ENCODE measurements at regions not wholly inside any gene's neighbourhood (a gene's known extent, or its start where the extent isn't known, plus 50 kb on each side); places are given as distances from the start of the nearest gene placed in this dataset.
"Not testable (repeated sequence)": the region's sequence is repeated elsewhere in the genome, so short reads cannot be mapped to it uniquely, and the experiment has no call there.

DNA sequence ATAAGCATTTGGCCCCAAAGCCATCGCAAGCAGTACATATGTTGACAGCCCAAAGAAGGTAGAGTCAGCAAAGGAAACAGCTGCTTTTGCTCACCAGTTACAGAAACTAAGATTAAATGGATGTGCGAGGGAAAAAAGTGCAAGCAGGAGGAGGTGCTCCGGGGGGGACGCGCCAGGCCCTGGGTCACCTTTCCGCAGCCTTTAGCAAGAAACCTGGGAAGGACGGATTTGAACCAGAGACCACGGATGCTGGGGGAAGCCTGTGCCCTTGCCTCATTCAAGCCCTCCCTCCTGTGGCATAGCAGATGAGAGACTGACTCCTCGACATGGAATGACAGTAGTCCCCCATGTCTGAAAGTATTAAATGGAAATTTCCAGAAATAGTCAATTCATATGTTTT is 405.6 kb upstream of the PRKCQ start:
- no peaks in the 10 kb centered on the region for H3K4me1 ChIP-seq (ENCODE audit: control insufficient read depth, insufficient read depth, low read length, unreplicated experiment)

DNA sequence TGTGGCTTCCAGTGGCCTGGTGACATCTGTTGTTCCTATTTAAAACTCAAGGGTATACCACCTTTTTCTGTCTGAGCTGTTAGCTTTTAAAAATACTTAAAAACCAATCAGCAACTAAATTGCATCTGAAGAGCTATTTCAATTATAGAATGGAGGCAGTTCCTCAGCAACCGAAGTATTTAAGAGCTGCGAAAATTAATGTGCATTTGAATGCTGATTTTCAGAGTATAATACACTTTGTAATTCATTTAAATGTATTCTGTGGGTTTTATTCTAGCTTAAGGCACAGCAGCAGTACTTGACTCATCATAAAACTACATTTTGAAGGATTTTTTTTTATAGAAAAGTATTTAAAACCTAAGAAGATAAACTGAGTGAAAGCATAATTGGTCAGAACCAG is 404.9 kb upstream of the PRKCQ start:
- Histone ChIP-seq H3K27me3 (ENCODE audit: insufficient read depth, low read length) (no peaks in the 10 kb centered on the region), H3K36me3 (ENCODE audit: insufficient read depth, low read length) (no peaks in the 10 kb centered on the region), H2AFZ (ENCODE audit: low read length, unreplicated experiment) (no peak overlapping the region), H3K79me2 (ENCODE audit: control insufficient read depth, insufficient read depth, low read length, unreplicated experiment) (no peaks in the 10 kb centered on the region), H3K27ac (ENCODE audit: low read depth, low read length) (no peak overlapping the region), H3K4me1 (ENCODE audit: control insufficient read depth, insufficient read depth, low read length, unreplicated experiment) (no peaks in the 10 kb centered on the region), H3K4me3 (ENCODE audit: low read depth, low read length) (no peak overlapping the region)

More for the DNA sequence above, 405.6 kb upstream of the PRKCQ start:
- Histone ChIP-seq H3K27me3 (ENCODE audit: insufficient read depth, low read length) (no peaks in the 10 kb centered on the region), H3K36me3 (ENCODE audit: insufficient read depth, low read length) (no peaks in the 10 kb centered on the region), H3K79me2 (ENCODE audit: control insufficient read depth, insufficient read depth, low read length, unreplicated experiment) (no peaks in the 10 kb centered on the region), H3K4me3 (ENCODE audit: low read depth, low read length) (no peak overlapping the region), H3K27ac (ENCODE audit: low read depth, low read length) (no peak overlapping the region), H2AFZ (ENCODE audit: low read length, unreplicated experiment) (no peak overlapping the region)

DNA sequence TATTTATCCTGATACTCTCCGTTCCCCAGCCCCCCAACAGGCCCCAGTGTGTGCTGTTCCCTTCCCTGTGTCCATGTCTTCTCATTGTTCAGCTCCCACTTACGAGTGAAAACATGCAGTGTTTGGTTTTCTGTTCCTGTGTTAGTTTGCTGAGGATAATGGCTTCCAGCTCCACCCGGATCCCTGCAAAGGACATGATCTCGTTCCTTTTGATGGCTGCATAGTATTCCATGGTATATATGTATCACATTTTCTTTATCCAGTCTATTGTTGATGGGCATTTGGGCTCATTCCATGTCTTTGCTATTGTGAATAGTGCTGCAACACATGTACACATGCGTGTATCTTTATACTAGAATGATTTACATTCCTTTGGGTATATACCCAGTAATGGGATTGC is 403.9 kb upstream of the PRKCQ start:
- not testable (repeated sequence) for H3K4me1 ChIP-seq (ENCODE audit: control insufficient read depth, insufficient read depth, low read length, unreplicated experiment); H3K36me3 ChIP-seq (ENCODE audit: insufficient read depth, low read length); H3K79me2 ChIP-seq (ENCODE audit: control insufficient read depth, insufficient read depth, low read length, unreplicated experiment); H3K27ac ChIP-seq (ENCODE audit: low read depth, low read length); H2AFZ ChIP-seq (ENCODE audit: low read length, unreplicated experiment); H3K27me3 ChIP-seq (ENCODE audit: insufficient read depth, low read length); H3K4me3 ChIP-seq (ENCODE audit: low read depth, low read length)

DNA sequence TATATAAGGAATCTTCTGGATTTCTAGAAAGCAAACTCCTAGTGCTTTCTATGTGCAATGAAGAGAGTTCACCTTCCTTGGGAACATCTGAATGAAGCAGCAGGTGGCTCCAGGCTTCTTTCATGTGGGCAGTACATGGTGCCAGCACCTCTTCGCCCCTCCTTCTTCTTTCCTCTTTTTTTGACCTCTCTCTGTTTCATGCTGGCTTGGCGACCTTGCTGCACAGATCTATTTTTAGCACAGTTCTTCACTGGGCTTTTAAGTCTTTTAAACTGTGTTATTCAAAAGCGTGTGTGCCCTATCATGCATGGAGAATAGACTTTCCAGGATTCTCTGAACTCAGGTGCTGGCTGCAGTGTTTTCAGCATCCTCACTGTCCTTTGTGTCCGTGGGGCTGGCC is 400.3 kb upstream of the PRKCQ start:
- Histone ChIP-seq H3K4me3 (ENCODE audit: low read depth, low read length) (no peak overlapping the region), H3K36me3 (ENCODE audit: insufficient read depth, low read length) (no peaks in the 10 kb centered on the region), H3K27ac (ENCODE audit: low read depth, low read length) (no peak overlapping the region), H3K27me3 (ENCODE audit: insufficient read depth, low read length) (peaks cover 7% of the 10 kb centered on the region; the same call in 1 of the 2 replicates), H3K79me2 (ENCODE audit: control insufficient read depth, insufficient read depth, low read length, unreplicated experiment) (no peaks in the 10 kb centered on the region), H2AFZ (ENCODE audit: low read length, unreplicated experiment) (no peak overlapping the region), H3K4me1 (ENCODE audit: control insufficient read depth, insufficient read depth, low read length, unreplicated experiment) (no peaks in the 10 kb centered on the region)

DNA sequence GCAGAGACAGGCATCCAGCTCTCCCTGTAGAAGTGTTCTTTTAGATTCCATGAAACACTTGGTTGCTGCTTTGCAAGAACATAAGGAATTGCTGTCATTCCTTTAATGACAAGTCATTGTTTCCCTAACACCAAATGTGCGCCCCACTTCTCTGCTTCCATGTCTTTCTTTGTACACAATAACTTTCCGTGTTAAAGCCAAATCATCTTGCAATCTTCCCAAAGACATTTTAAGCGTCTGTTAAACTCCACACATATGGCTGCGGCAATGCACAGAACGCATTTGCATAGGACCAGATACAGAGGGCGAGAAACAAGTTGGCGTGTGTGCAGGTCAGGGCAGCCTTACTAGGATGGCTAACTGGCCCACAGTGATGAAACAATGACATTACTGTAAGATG is 399.3 kb upstream of the PRKCQ start:
- Histone ChIP-seq H3K27ac (ENCODE audit: low read depth, low read length) (no peak overlapping the region), H3K79me2 (ENCODE audit: control insufficient read depth, insufficient read depth, low read length, unreplicated experiment) (no peaks in the 10 kb centered on the region), H2AFZ (ENCODE audit: low read length, unreplicated experiment) (no peak overlapping the region), H3K27me3 (ENCODE audit: insufficient read depth, low read length) (peaks cover 7% of the 10 kb centered on the region; the same call in 1 of the 2 replicates), H3K4me1 (ENCODE audit: control insufficient read depth, insufficient read depth, low read length, unreplicated experiment) (no peaks in the 10 kb centered on the region), H3K36me3 (ENCODE audit: insufficient read depth, low read length) (no peaks in the 10 kb centered on the region), H3K4me3 (ENCODE audit: low read depth, low read length) (no peak overlapping the region)

DNA sequence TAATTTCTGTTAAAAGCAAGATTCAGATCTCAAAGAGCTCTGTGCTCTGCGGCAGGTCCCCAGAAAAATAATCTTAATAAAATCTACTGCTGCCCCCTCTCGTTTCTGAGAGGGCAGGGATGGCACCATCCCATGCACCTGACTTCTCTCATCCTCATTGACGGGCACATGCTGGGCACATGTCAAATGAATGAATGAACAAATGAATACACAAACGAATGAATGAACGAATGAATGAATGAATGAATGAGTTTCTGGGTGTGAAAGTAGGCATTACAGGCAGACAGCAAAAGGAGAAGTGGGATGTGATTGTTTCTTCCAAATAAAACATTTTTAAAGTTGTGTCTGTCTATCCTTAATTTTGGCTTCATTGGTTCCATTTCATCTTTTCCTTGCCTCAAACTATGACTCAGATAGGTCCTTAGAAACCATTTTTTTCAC is 398.1 kb upstream of the PRKCQ start:
- Histone ChIP-seq H3K36me3 (ENCODE audit: insufficient read depth, low read length) (no peaks in the 10 kb centered on the region), H3K4me3 (ENCODE audit: low read depth, low read length) (no peak overlapping the region), H3K27me3 (ENCODE audit: insufficient read depth, low read length) (peaks cover 7% of the 10 kb centered on the region; the same call in 1 of the 2 replicates), H2AFZ (ENCODE audit: low read length, unreplicated experiment) (no peak overlapping the region), H3K4me1 (ENCODE audit: control insufficient read depth, insufficient read depth, low read length, unreplicated experiment) (no peaks in the 10 kb centered on the region), H3K27ac (ENCODE audit: low read depth, low read length) (no peak overlapping the region), H3K79me2 (ENCODE audit: control insufficient read depth, insufficient read depth, low read length, unreplicated experiment) (no peaks in the 10 kb centered on the region)

DNA sequence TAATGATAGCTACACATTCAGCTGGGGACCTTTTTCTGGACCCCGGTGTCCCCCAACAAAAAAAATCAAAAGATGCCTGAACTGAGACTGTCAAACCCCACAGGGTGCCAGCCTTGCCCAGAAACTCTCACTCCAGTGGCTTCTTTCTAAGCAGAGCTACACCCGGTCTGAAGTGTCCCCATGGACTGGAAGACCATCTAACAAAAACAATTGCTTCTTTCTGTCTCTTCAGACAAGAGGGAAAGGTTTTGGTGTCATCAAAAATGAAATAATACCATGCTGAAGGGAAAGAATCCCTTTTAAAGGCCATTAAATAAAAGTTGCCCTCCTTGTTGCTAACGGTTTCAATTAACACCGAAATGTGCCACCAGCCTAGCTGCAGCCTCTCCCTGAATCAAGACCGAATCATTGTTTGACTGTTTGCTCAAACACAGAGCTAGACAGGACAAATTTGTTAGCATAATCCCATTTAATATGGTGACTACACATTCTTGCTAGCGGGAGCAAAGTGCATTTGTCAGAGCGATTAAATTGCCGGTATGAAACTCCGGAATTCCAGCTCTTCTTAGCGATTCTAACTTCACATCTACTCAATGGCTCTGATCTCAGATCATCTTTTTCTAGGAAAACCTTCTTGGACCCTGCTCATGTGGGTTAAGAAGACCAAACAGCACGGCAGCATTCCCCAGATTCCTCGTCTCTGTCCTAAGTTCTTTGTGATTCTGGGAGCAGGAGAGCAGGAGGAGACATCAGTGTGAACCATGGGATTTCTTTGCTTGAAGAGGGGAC is 397.5 kb upstream of the PRKCQ start:
- H3K4me1 ChIP-seq (ENCODE audit: control insufficient read depth, insufficient read depth, low read length, unreplicated experiment), result no peaks in the 10 kb centered on the region
- peaks cover 7% of the 10 kb centered on the region; the same call in 1 of the 2 replicates for H3K27me3 ChIP-seq (ENCODE audit: insufficient read depth, low read length)
- H3K79me2 ChIP-seq (ENCODE audit: control insufficient read depth, insufficient read depth, low read length, unreplicated experiment), result no peaks in the 10 kb centered on the region
- no peaks in the 10 kb centered on the region for H3K36me3 ChIP-seq (ENCODE audit: insufficient read depth, low read length)
- no peak overlapping the region for H3K27ac ChIP-seq (ENCODE audit: low read depth, low read length)
- no peak overlapping the region for H3K4me3 ChIP-seq (ENCODE audit: low read depth, low read length)
- no peak overlapping the region for H2AFZ ChIP-seq (ENCODE audit: low read length, unreplicated experiment)

DNA sequence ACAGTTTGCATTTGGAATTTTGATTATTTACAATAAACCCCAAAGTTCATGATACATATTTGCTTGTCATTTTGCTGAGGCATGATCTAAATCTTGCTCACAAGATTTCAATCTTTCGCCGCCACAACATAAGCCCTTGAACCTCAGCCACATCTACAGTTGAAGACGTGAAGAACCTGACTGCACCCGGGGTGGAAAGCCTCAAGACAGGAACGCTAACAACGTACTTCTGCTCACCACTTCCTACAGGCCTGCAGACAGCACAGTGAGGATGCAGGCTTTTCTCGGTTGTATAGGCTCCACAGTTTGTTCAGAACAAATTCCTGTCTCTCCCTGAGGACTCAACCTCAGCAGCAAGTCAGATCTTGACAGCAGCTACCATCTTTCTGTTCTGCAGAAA is 393.8 kb upstream of the PRKCQ start:
- no peaks in the 10 kb centered on the region for H3K4me1 ChIP-seq (ENCODE audit: control insufficient read depth, insufficient read depth, low read length, unreplicated experiment)
- no peaks in the 10 kb centered on the region for H3K79me2 ChIP-seq (ENCODE audit: control insufficient read depth, insufficient read depth, low read length, unreplicated experiment)
- no peak overlapping the region for H3K27ac ChIP-seq (ENCODE audit: low read depth, low read length)
- H3K27me3 ChIP-seq (ENCODE audit: insufficient read depth, low read length), result peaks cover 7% of the 10 kb centered on the region; the same call in 1 of the 2 replicates
- H3K4me3 ChIP-seq (ENCODE audit: low read depth, low read length), result no peak overlapping the region
- no peaks in the 10 kb centered on the region for H3K36me3 ChIP-seq (ENCODE audit: insufficient read depth, low read length)
- no peak overlapping the region for H2AFZ ChIP-seq (ENCODE audit: low read length, unreplicated experiment)

DNA sequence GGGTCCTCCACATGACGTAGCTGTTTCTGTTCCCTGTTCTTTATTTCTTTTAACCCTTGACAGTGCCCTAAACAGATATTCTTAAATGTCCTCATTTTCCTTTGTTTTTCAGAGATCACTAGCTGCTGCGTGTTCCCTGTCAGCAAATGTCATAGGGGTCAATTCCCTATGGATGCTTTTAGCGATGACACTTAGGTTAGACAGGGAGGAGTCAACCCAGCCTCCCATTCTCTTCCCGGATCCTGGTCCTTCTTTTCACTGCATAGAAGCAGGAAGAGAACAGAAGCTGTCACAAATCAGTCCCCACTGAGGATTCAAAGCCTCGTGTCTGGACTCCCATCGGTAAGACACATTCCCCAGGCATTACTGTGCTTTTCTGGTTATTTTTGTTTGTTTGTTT is 392.1 kb upstream of the PRKCQ start:
- no peak overlapping the region for H3K27ac ChIP-seq (ENCODE audit: low read depth, low read length)
- no peaks in the 10 kb centered on the region for H3K79me2 ChIP-seq (ENCODE audit: control insufficient read depth, insufficient read depth, low read length, unreplicated experiment)
- H2AFZ ChIP-seq (ENCODE audit: low read length, unreplicated experiment), result no peak overlapping the region
- H3K36me3 ChIP-seq (ENCODE audit: insufficient read depth, low read length), result no peaks in the 10 kb centered on the region
- H3K4me3 ChIP-seq (ENCODE audit: low read depth, low read length), result no peak overlapping the region
- no peaks in the 10 kb centered on the region for H3K4me1 ChIP-seq (ENCODE audit: control insufficient read depth, insufficient read depth, low read length, unreplicated experiment)
- H3K27me3 ChIP-seq (ENCODE audit: insufficient read depth, low read length), result no peaks in the 10 kb centered on the region; the same call in 1 of the 2 replicates

DNA sequence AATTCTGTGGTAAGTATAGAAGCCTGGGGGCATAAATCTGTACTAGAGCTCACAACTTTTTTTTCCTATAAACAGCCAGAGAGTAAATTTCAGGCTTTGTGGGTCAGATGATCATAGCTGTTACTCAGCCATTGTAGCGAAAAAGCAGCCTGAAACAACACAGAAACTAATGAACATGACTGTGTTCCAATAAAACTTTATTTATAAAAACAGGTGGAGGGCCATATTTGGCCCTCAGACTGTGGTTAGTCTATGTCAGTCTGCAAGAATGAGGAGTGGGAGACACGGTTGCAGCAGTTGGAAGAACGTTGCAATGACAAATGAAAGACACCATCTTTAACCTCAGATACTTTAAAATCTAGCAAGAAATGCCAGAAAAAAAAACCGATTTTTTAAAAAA is 389.6 kb upstream of the PRKCQ start:
- Histone ChIP-seq H3K27ac (ENCODE audit: low read depth, low read length) (no peak overlapping the region), H3K4me1 (ENCODE audit: control insufficient read depth, insufficient read depth, low read length, unreplicated experiment) (no peaks in the 10 kb centered on the region), H3K4me3 (ENCODE audit: low read depth, low read length) (no peak overlapping the region)

DNA sequence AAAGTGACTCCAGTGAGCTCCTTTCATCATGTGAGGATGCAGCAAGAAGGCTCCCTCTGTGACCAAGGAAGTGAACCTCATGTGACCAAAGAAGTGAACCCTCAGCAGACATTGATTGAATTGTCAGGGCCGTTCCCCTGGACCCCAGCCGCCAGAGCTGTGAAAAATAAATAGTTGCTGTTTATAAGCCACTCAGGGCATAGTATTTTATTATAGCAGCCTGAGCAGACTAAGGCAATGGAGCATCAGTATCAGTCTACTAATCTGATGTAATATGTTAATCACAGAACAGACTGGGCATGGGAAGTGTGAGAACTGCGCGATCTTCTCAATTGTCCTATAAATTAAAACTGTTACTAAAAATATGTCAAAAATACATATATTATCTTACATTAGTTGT is 384.5 kb upstream of the PRKCQ start:
- no peaks in the 10 kb centered on the region for H3K36me3 ChIP-seq (ENCODE audit: insufficient read depth, low read length)
- no peaks in the 10 kb centered on the region for H3K4me1 ChIP-seq (ENCODE audit: control insufficient read depth, insufficient read depth, low read length, unreplicated experiment)
- no peaks in the 10 kb centered on the region for H3K79me2 ChIP-seq (ENCODE audit: control insufficient read depth, insufficient read depth, low read length, unreplicated experiment)
- H3K4me3 ChIP-seq (ENCODE audit: low read depth, low read length), result no peak overlapping the region
- H3K27ac ChIP-seq (ENCODE audit: low read depth, low read length), result no peak overlapping the region
- no peaks in the 10 kb centered on the region for H3K27me3 ChIP-seq (ENCODE audit: insufficient read depth, low read length)
- no peak overlapping the region for H2AFZ ChIP-seq (ENCODE audit: low read length, unreplicated experiment)

More for the DNA sequence above, 389.6 kb upstream of the PRKCQ start:
- Histone ChIP-seq H3K27me3 (ENCODE audit: insufficient read depth, low read length) (no peaks in the 10 kb centered on the region), H2AFZ (ENCODE audit: low read length, unreplicated experiment) (no peak overlapping the region), H3K36me3 (ENCODE audit: insufficient read depth, low read length) (no peaks in the 10 kb centered on the region), H3K79me2 (ENCODE audit: control insufficient read depth, insufficient read depth, low read length, unreplicated experiment) (no peaks in the 10 kb centered on the region)

Data from ACC112 (cell line).